GM23338 (cell line): ENCODE measurements at regions not wholly inside any gene's neighbourhood (a gene's known extent, or its start where the extent isn't known, plus 50 kb on each side); places are given as distances from the start of the nearest gene placed in this dataset.

ENCODE experiments used
- ATAC-seq: fragments of 200-7000 bp; cut with Tn5 transposase; 3 replicates; pipeline ENCODE4 v1.9.1; 2020
- DNase-seq: peaks from one replicate; pipeline ENCODE4 v3.0.0-alpha.2; 2015; ENCODE audit warnings: low spot score
- H2AFZ ChIP-seq: fragments of 200-600 bp; sonication (generic); 2 replicates; pipeline ENCODE4 v1.8.0; 2016; ENCODE audit warnings: antibody characterized with exemption, mild to moderate bottlenecking, moderate library complexity
- H3F3A ChIP-seq: fragments of 200-600 bp; sonication (generic); replicated peaks from 2 replicates; pipeline ENCODE4 v1.8.0; 2017; ENCODE audit warnings: antibody characterized with exemption, mixed run types, low read depth
- H3K27ac ChIP-seq: fragments of 200-600 bp; sonication (generic); 2 replicates; pipeline ENCODE4 v1.6.1; 2016; ENCODE audit warnings: low read depth
- H3K27me3 ChIP-seq: fragments of 200-600 bp; sonication (generic); 2 replicates; pipeline ENCODE4 v1.8.0; 2016; ENCODE audit warnings: mild to moderate bottlenecking, mixed run types, moderate library complexity; ENCODE audit not compliant: insufficient read depth
- H3K36me3 ChIP-seq: fragments of 200-600 bp; sonication (generic); 2 replicates; pipeline ENCODE4 v1.8.0; 2016; ENCODE audit warnings: mild to moderate bottlenecking; ENCODE audit not compliant: insufficient read depth
- H3K4me1 ChIP-seq: fragments of 200-600 bp; sonication (generic); 2 replicates; pipeline ENCODE4 v1.8.0; 2016; ENCODE audit warnings: mild to moderate bottlenecking, moderate library complexity; ENCODE audit not compliant: insufficient read depth
- H3K4me2 ChIP-seq: fragments of 200-600 bp; sonication (generic); 2 replicates; pipeline ENCODE4 v1.7.1; 2017; ENCODE audit warnings: mixed run types
- H3K4me3 ChIP-seq: fragments of 200-600 bp; sonication (generic); 2 replicates; pipeline ENCODE4 v1.6.1; 2016; ENCODE audit warnings: mixed run types
- H3K79me2 ChIP-seq: fragments of 200-600 bp; sonication (generic); replicated peaks from 2 replicates; pipeline ENCODE4 v1.8.0; 2017; ENCODE audit warnings: mild to moderate bottlenecking; ENCODE audit not compliant: insufficient read depth
- H3K9me2 ChIP-seq: fragments of 200-600 bp; sonication (generic); 2 replicates; pipeline ENCODE4 v1.8.0; 2017; ENCODE audit not compliant: insufficient read depth
- H4K20me1 ChIP-seq: fragments of 200-600 bp; sonication (generic); replicated peaks from 2 replicates; pipeline ENCODE4 v1.8.0; 2017; ENCODE audit warnings: mild to moderate bottlenecking; ENCODE audit not compliant: insufficient read depth
- H3K27ac Mint-ChIP-seq: 2 replicates; pipeline ENCODE4 v1.8.0; 2020; ENCODE audit warnings: inconsistent platforms, mild to moderate bottlenecking, moderate library complexity, mixed read lengths
- H3K27me3 Mint-ChIP-seq: 3 replicates; pipeline ENCODE4 v1.8.0; 2022; ENCODE audit warnings: low read depth, mild to moderate bottlenecking, moderate library complexity, mixed read lengths, inconsistent platforms; ENCODE audit not compliant: insufficient read depth, poor library complexity
- H3K36me3 Mint-ChIP-seq: 3 replicates; pipeline ENCODE4 v1.8.0; 2021; ENCODE audit warnings: low read depth, mild to moderate bottlenecking, inconsistent platforms, moderate library complexity, mixed read lengths
- H3K4me1 Mint-ChIP-seq: 3 replicates; pipeline ENCODE4 v1.8.0; 2020; ENCODE audit warnings: mild to moderate bottlenecking, inconsistent platforms, mixed read lengths
- H3K4me3 Mint-ChIP-seq: 3 replicates; pipeline ENCODE4 v1.8.0; 2021; ENCODE audit warnings: moderate library complexity, mild to moderate bottlenecking, inconsistent platforms, mixed read lengths
- H3K9me3 Mint-ChIP-seq: 3 replicates; pipeline ENCODE4 v1.8.0; 2020; ENCODE audit warnings: moderate library complexity, mild to moderate bottlenecking, inconsistent platforms, mixed read lengths
- CREB1 ChIP-seq: fragments of 250-450 bp; sonication (Bioruptor Pico); IDR thresholded peaks from 2 replicates; pipeline ENCODE4 v1.5.0; 2020; ENCODE audit warnings: low read depth, mild to moderate bottlenecking, moderate library complexity
- EZH2 ChIP-seq: fragments of 200-600 bp; sonication (generic); IDR thresholded peaks from one replicate; pipeline ENCODE4 v1.8.0; 2017; ENCODE audit warnings: antibody characterized with exemption, mild to moderate bottlenecking, low read depth; ENCODE audit not compliant: unreplicated experiment
- EZH2phosphoT487 ChIP-seq: fragments of 200-600 bp; sonication (generic); IDR thresholded peaks from one replicate; pipeline ENCODE4 v1.8.1; 2018; ENCODE audit warnings: antibody characterized with exemption; ENCODE audit not compliant: unreplicated experiment
- STAT1 ChIP-seq: IDR thresholded peaks from one replicate; pipeline ENCODE4 v1.6.1; 2016; ENCODE audit warnings: antibody characterized with exemption; ENCODE audit not compliant: unreplicated experiment
- ZNF114 ChIP-seq: fragments of 250-450 bp; sonication (Bioruptor Pico); IDR thresholded peaks from 2 replicates; pipeline ENCODE4 v1.5.0; 2020; ENCODE audit warnings: mild to moderate bottlenecking, moderate library complexity
- ZNF331 ChIP-seq: fragments of 250-450 bp; sonication (Bioruptor Pico); IDR thresholded peaks from 2 replicates; pipeline ENCODE4 v1.5.0; 2020; ENCODE audit warnings: low read depth, mild to moderate bottlenecking, moderate library complexity
- TF ChIP-seq, protein P1 (sequence below): fragments of 250-450 bp; sonication (Bioruptor Pico); IDR thresholded peaks from 2 replicates; pipeline ENCODE4 v1.5.0; 2020; ENCODE audit warnings: mild to moderate bottlenecking, moderate library complexity

GRCh38 chr10:98332623-98333269, 64.8 kb upstream of the LOXL4 start:
- Mint-ChIP-seq H3K4me3 (no peak overlapping the region), H3K36me3 (no peaks in the 10 kb centered on the region), H3K27ac (no peak overlapping the region), H3K27me3 (peaks cover 2% of the 10 kb centered on the region), H3K9me3 (no peaks in the 10 kb centered on the region; the same call in 2 of the 3 replicates), H3K4me1 (peaks cover 4% of the 10 kb centered on the region; the same call in 2 of the 3 replicates)
- Histone ChIP-seq H2AFZ (no peak overlapping the region), H4K20me1 (no peaks in the 10 kb centered on the region), H3K36me3 (no peaks in the 10 kb centered on the region), H3K27me3 (no peaks in the 10 kb centered on the region), H3K4me1 (no peaks in the 10 kb centered on the region), H3K79me2 (no peaks in the 10 kb centered on the region), H3F3A (no peaks in the 10 kb centered on the region), H3K27ac (no peak overlapping the region), H3K9me2 (no peaks in the 10 kb centered on the region), H3K4me2 (no peak overlapping the region), H3K4me3 (no peak overlapping the region)
- ATAC-seq: no peak
- no peak for DNase-seq
- TF ChIP-seq ZNF114 (CRISPR knock-in tag) (no peak), STAT1 (no peak), EZH2phosphoT487 (no peak), EZH2 (no peak), ZNF331 (no peak), CREB1 (CRISPR knock-in tag) (no peak)
- TF ChIP-seq, protein P1, sequence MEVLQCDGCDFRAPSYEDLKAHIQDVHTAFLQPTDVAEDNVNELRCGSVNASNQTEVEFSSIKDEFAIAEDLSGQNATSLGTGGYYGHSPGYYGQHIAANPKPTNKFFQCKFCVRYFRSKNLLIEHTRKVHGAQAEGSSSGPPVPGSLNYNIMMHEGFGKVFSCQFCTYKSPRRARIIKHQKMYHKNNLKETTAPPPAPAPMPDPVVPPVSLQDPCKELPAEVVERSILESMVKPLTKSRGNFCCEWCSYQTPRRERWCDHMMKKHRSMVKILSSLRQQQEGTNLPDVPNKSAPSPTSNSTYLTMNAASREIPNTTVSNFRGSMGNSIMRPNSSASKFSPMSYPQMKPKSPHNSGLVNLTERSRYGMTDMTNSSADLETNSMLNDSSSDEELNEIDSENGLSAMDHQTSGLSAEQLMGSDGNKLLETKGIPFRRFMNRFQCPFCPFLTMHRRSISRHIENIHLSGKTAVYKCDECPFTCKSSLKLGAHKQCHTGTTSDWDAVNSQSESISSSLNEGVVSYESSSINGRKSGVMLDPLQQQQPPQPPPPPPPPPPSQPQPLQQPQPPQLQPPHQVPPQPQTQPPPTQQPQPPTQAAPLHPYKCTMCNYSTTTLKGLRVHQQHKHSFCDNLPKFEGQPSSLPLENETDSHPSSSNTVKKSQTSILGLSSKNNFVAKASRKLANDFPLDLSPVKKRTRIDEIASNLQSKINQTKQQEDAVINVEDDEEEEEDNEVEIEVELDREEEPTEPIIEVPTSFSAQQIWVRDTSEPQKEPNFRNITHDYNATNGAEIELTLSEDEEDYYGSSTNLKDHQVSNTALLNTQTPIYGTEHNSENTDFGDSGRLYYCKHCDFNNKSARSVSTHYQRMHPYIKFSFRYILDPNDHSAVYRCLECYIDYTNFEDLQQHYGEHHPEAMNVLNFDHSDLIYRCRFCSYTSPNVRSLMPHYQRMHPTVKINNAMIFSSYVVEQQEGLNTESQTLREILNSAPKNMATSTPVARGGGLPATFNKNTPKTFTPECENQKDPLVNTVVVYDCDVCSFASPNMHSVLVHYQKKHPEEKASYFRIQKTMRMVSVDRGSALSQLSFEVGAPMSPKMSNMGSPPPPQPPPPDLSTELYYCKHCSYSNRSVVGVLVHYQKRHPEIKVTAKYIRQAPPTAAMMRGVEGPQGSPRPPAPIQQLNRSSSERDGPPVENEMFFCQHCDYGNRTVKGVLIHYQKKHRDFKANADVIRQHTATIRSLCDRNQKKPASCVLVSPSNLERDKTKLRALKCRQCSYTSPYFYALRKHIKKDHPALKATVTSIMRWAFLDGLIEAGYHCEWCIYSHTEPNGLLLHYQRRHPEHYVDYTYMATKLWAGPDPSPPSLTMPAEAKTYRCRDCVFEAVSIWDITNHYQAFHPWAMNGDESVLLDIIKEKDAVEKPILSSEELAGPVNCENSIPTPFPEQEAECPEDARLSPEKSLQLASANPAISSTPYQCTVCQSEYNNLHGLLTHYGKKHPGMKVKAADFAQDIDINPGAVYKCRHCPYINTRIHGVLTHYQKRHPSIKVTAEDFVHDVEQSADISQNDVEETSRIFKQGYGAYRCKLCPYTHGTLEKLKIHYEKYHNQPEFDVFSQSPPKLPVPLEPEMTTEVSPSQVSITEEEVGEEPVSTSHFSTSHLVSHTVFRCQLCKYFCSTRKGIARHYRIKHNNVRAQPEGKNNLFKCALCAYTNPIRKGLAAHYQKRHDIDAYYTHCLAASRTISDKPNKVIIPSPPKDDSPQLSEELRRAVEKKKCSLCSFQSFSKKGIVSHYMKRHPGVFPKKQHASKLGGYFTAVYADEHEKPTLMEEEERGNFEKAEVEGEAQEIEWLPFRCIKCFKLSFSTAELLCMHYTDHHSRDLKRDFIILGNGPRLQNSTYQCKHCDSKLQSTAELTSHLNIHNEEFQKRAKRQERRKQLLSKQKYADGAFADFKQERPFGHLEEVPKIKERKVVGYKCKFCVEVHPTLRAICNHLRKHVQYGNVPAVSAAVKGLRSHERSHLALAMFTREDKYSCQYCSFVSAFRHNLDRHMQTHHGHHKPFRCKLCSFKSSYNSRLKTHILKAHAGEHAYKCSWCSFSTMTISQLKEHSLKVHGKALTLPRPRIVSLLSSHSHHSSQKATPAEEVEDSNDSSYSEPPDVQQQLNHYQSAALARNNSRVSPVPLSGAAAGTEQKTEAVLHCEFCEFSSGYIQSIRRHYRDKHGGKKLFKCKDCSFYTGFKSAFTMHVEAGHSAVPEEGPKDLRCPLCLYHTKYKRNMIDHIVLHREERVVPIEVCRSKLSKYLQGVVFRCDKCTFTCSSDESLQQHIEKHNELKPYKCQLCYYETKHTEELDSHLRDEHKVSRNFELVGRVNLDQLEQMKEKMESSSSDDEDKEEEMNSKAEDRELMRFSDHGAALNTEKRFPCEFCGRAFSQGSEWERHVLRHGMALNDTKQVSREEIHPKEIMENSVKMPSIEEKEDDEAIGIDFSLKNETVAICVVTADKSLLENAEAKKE (CRISPR knock-in tag): no peak
